DOHH2 (cell line): ENCODE measurements at regions not wholly inside any gene's neighbourhood (a gene's known extent, or its start where the extent isn't known, plus 50 kb on each side); places are given as distances from the start of the nearest gene placed in this dataset.

ENCODE experiments used
- H3F3A ChIP-seq: fragments of 200-600 bp; sonication (generic), shearing (Covaris generic); 2 replicates; pipeline ENCODE4 v1.6.0; 2016; ENCODE audit warnings: antibody characterized with exemption, mild to moderate bottlenecking; ENCODE audit not compliant: control insufficient read depth, insufficient read depth
- H3K27ac ChIP-seq: fragments of 200-600 bp; sonication (generic); 2 replicates; pipeline ENCODE4 v1.5.1; 2014; ENCODE audit warnings: low read depth, mild to moderate bottlenecking, low read length, moderate library complexity
- H3K27me3 ChIP-seq: fragments of 200-600 bp; sonication (generic); 2 replicates; pipeline ENCODE4 v1.6.1; 2014; ENCODE audit warnings: mild to moderate bottlenecking, low read length, mixed read lengths; ENCODE audit not compliant: control insufficient read depth
- H3K36me3 ChIP-seq: fragments of 200-600 bp; sonication (generic); 2 replicates; pipeline ENCODE4 v1.6.1; 2014; ENCODE audit warnings: mild to moderate bottlenecking, low read length, moderate library complexity, mixed read lengths; ENCODE audit not compliant: control insufficient read depth
- H3K4me1 ChIP-seq: fragments of 200-600 bp; sonication (generic); 2 replicates; pipeline ENCODE4 v1.6.1; 2014; ENCODE audit warnings: mild to moderate bottlenecking, low read length, mixed read lengths; ENCODE audit not compliant: control insufficient read depth
- H3K4me2 ChIP-seq: fragments of 200-600 bp; sonication (generic); 2 replicates; pipeline ENCODE4 v1.6.0; 2014; ENCODE audit warnings: mild to moderate bottlenecking, low read length, moderate library complexity
- H3K4me3 ChIP-seq: fragments of 200-600 bp; sonication (generic); 2 replicates; pipeline ENCODE4 v1.5.1; 2014; ENCODE audit warnings: mild to moderate bottlenecking, low read length, mixed read lengths
- H3K79me2 ChIP-seq: fragments of 200-600 bp; sonication (generic); 2 replicates; pipeline ENCODE4 v1.6.1; 2014; ENCODE audit warnings: mild to moderate bottlenecking, low read length, mixed read lengths; ENCODE audit not compliant: control insufficient read depth
- H3K9me2 ChIP-seq: fragments of 200-600 bp; sonication (generic); replicated peaks from 2 replicates; pipeline ENCODE4 v1.6.1; 2014; ENCODE audit warnings: mild to moderate bottlenecking, low read length, mixed read lengths; ENCODE audit not compliant: control insufficient read depth
- H3K9me3 ChIP-seq: fragments of 200-600 bp; sonication (generic); 2 replicates; pipeline ENCODE4 v1.6.1; 2014; ENCODE audit warnings: antibody characterized with exemption, low read length, mixed read lengths; ENCODE audit not compliant: control insufficient read depth, insufficient read depth
- H4K20me1 ChIP-seq: fragments of 200-600 bp; sonication (generic); 2 replicates; pipeline ENCODE4 v1.6.0; 2014; ENCODE audit warnings: low read depth, mild to moderate bottlenecking, antibody characterized with exemption, low read length, moderate library complexity; ENCODE audit not compliant: control insufficient read depth, insufficient read depth
- CTCF ChIP-seq: fragments of 200-600 bp; sonication (generic); IDR thresholded peaks from one replicate; pipeline ENCODE4 v1.5.1; 2014; ENCODE audit warnings: antibody characterized with exemption, mild to moderate bottlenecking, low read depth, low read length; ENCODE audit not compliant: poor library complexity, severe bottlenecking
- EZH2phosphoT487 ChIP-seq: fragments of 200-600 bp; sonication (generic); IDR thresholded peaks from 2 replicates; pipeline ENCODE4 v1.6.1; 2017; ENCODE audit warnings: borderline replicate concordance, mild to moderate bottlenecking, antibody characterized with exemption, low read length, moderate library complexity, mixed read lengths

GRCh38 chr2:150385211-150385610 lies 102.3 kb downstream of the RND3 start:
- Histone ChIP-seq H3K27me3 (no peaks in the 10 kb centered on the region), H3K4me1 (no peaks in the 10 kb centered on the region), H3K4me3 (no peak overlapping the region), H3K9me2 (no peaks in the 10 kb centered on the region), H3K27ac (no peak overlapping the region), H3K4me2 (no peak overlapping the region), H3F3A (no peaks in the 10 kb centered on the region), H4K20me1 (no peaks in the 10 kb centered on the region), H3K79me2 (no peaks in the 10 kb centered on the region), H3K36me3 (no peaks in the 10 kb centered on the region), H3K9me3 (no peaks in the 10 kb centered on the region; the same call in 1 of the 2 replicates)
- TF ChIP-seq EZH2phosphoT487 (no peak), CTCF (no peak)

DNA sequence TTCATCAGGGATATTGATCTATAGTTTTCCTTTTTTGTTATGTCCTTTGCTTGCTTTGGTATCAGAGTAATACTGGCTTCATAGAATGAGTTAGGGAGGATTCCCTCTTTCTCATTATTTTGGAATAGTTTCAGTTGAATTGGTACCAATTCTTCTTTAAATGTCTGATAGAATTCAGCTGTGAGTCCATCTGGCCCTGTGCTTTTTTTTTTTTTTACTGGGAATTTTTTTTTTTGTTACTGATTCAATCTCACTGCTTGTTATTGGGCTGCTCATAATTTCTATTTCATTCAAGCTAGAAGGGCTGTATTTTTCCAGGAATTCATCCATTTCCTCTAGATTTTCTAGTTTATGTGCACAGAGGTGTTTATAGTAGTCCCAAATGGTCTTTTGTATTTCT lies 103.9 kb downstream of the RND3 start:
- Histone ChIP-seq H3K9me2 (no peaks in the 10 kb centered on the region), H3K27me3 (no peaks in the 10 kb centered on the region), H3K4me2 (no peak overlapping the region), H3K79me2 (no peaks in the 10 kb centered on the region), H3K4me3 (no peak overlapping the region), H4K20me1 (no peaks in the 10 kb centered on the region), H3K36me3 (no peaks in the 10 kb centered on the region), H3K27ac (no peak overlapping the region), H3F3A (no peaks in the 10 kb centered on the region), H3K9me3 (no peaks in the 10 kb centered on the region; the same call in 1 of the 2 replicates), H3K4me1 (no peaks in the 10 kb centered on the region)
- TF ChIP-seq CTCF (no peak), EZH2phosphoT487 (no peak)

- H3K36me3 ChIP-seq = no peaks in the 10 kb centered on the region
Observed at GRCh38 chr2:150379166-150379565, 108.3 kb downstream of the RND3 start.

More at GRCh38 chr2:150379166-150379565, 108.3 kb downstream of the RND3 start:
- H4K20me1 ChIP-seq = no peaks in the 10 kb centered on the region
- H3K9me3 ChIP-seq = no peaks in the 10 kb centered on the region
- TF ChIP-seq CTCF = no peak
- TF ChIP-seq EZH2phosphoT487 = no peak
- no peaks in the 10 kb centered on the region for H3K9me2 ChIP-seq
- no peak overlapping the region for H3K4me2 ChIP-seq
- no peaks in the 10 kb centered on the region for H3K79me2 ChIP-seq
- no peaks in the 10 kb centered on the region for H3K27me3 ChIP-seq
- H3K4me3 ChIP-seq = no peak overlapping the region
- H3K27ac ChIP-seq = no peak overlapping the region
- H3F3A ChIP-seq = no peaks in the 10 kb centered on the region
- no peaks in the 10 kb centered on the region for H3K4me1 ChIP-seq
